HG03575 (cell line): ENCODE measurements at regions not wholly inside any gene's neighbourhood (a gene's known extent, or its start where the extent isn't known, plus 50 kb on each side); places are given as distances from the start of the nearest gene placed in this dataset.
A peak's percentile ranks its signal among the peaks of the same experiment; 100 is the strongest.

Experiments used
- ATAC-seq: cut with Tn5 transposase; IDR thresholded peaks from one replicate; pipeline ENCODE4 v1.9.1; 2021; ENCODE audit not compliant: unreplicated experiment, insufficient number of reproducible peaks, low FRiP score; ENCODE audit errors: extremely low read depth

- no peak for ATAC-seq
Observed at GRCh38 chr1:106651028-106651762, 405.3 kb upstream of the PRMT6 start.

- no peak for ATAC-seq
Observed at GRCh38 chr1:106659490-106660244, 396.8 kb upstream of the PRMT6 start.

GRCh38 chr1:106675558-106675957 is 380.9 kb upstream of the PRMT6 start:
- no peak for ATAC-seq

GRCh38 chr1:106676021-106676420 is 380.5 kb upstream of the PRMT6 start:
- ATAC-seq = no peak

- no peak for ATAC-seq
Observed at GRCh38 chr1:106677181-106677580, 379.3 kb upstream of the PRMT6 start.

- ATAC-seq = no peak
Observed at GRCh38 chr1:106677721-106678120, 378.8 kb upstream of the PRMT6 start.

GRCh38 chr1:106678279-106679050 is 378.0 kb upstream of the PRMT6 start:
- ATAC-seq = no peak

- ATAC-seq = no peak
Observed at GRCh38 chr1:106680216-106680615, 376.3 kb upstream of the PRMT6 start.

GRCh38 chr1:106680776-106681344 is 375.6 kb upstream of the PRMT6 start:
- no peak for ATAC-seq

- no peak for ATAC-seq
Observed at GRCh38 chr1:106681939-106682522, 374.4 kb upstream of the PRMT6 start.

GRCh38 chr1:106688446-106688845 is 368.0 kb upstream of the PRMT6 start:
- no peak for ATAC-seq

- ATAC-seq = no peak
Observed at GRCh38 chr1:106698660-106699059, 357.8 kb upstream of the PRMT6 start.

- ATAC-seq = no peak
Observed at GRCh38 chr1:106699433-106699832, 357.0 kb upstream of the PRMT6 start.

- ATAC-seq = no peak
Observed at GRCh38 chr1:106700211-106700610, 356.3 kb upstream of the PRMT6 start.

- no peak for ATAC-seq
Observed at GRCh38 chr1:106705971-106706370, 350.5 kb upstream of the PRMT6 start.

- no peak for ATAC-seq
Observed at GRCh38 chr1:106717591-106717990, 338.9 kb upstream of the PRMT6 start.

- no peak for ATAC-seq
Observed at GRCh38 chr1:106721790-106722189, 334.7 kb upstream of the PRMT6 start.

- ATAC-seq = no peak
Observed at GRCh38 chr1:106722466-106722865, 334.0 kb upstream of the PRMT6 start.

- ATAC-seq = peak; percentile 86
Observed at GRCh38 chr1:106727171-106727570, 329.3 kb upstream of the PRMT6 start.
